Occipital lobe (tissue), 1 donor: ENCODE measurements at regions not wholly inside any gene's neighbourhood (a gene's known extent, or its start where the extent isn't known, plus 50 kb on each side); places are given as distances from the start of the nearest gene placed in this dataset.
"Not testable (repeated sequence)": the region's sequence is repeated elsewhere in the genome, so short reads cannot be mapped to it uniquely, and the experiment has no call there.

Experiments
- DNase-seq: peaks from one replicate; lab custom pipeline; 2025; lab: John Stamatoyannopoulos, UW

GRCh38 chr6:68237205-68237604 is 397.9 kb upstream of the ADGRB3 start:
- no peak for DNase-seq

- DNase-seq, result no peak
Measured at GRCh38 chr6:68235326-68235784, 399.7 kb upstream of the ADGRB3 start.

GRCh38 chr6:68233623-68234022 is 401.5 kb upstream of the ADGRB3 start:
- DNase-seq, result no peak

GRCh38 chr6:68229566-68229965 is 405.5 kb upstream of the ADGRB3 start:
- DNase-seq, result no peak

- no peak for DNase-seq
Measured at GRCh38 chr6:68226460-68226859, 408.6 kb upstream of the ADGRB3 start.

GRCh38 chr6:68225729-68226128 is 409.4 kb upstream of the ADGRB3 start:
- DNase-seq, result no peak

- no peak for DNase-seq
Measured at GRCh38 chr6:68211242-68211795, 423.8 kb upstream of the ADGRB3 start.

GRCh38 chr6:68207612-68208011 is 427.5 kb upstream of the ADGRB3 start:
- not testable (repeated sequence) for DNase-seq

GRCh38 chr6:68200929-68201328 is 434.2 kb upstream of the ADGRB3 start:
- DNase-seq, result no peak

GRCh38 chr6:68197356-68197755 is 437.7 kb upstream of the ADGRB3 start:
- no peak for DNase-seq

GRCh38 chr6:68196645-68197044 is 438.4 kb upstream of the ADGRB3 start:
- DNase-seq, result no peak

- DNase-seq, result not testable (repeated sequence)
Measured at GRCh38 chr6:68195753-68196152, 439.3 kb upstream of the ADGRB3 start.

GRCh38 chr6:68194846-68195478 is 440.1 kb upstream of the ADGRB3 start:
- DNase-seq, result no peak

GRCh38 chr6:68192988-68193387 is 442.1 kb upstream of the ADGRB3 start:
- DNase-seq, result no peak

GRCh38 chr6:68189217-68189815 is 445.8 kb upstream of the ADGRB3 start:
- DNase-seq, result no peak

GRCh38 chr6:68186870-68187269 is 448.2 kb upstream of the ADGRB3 start:
- DNase-seq, result no peak

GRCh38 chr6:68182386-68182785 is 452.7 kb upstream of the ADGRB3 start:
- no peak for DNase-seq

GRCh38 chr6:68181027-68181426 is 454.1 kb upstream of the ADGRB3 start:
- DNase-seq, result not testable (repeated sequence)

GRCh38 chr6:68173616-68174015 is 461.5 kb upstream of the ADGRB3 start:
- DNase-seq, result no peak

- no peak for DNase-seq
Measured at GRCh38 chr6:68169922-68170321, 465.2 kb upstream of the ADGRB3 start.

- no peak for DNase-seq
Measured at GRCh38 chr6:68167604-68168003, 467.5 kb upstream of the ADGRB3 start.

GRCh38 chr6:68160812-68161211 is 474.3 kb upstream of the ADGRB3 start:
- DNase-seq, result not testable (repeated sequence)

- DNase-seq, result no peak
Measured at GRCh38 chr6:68160348-68160747, 474.7 kb upstream of the ADGRB3 start.
